GM19239 (cell line): ENCODE measurements at regions not wholly inside any gene's neighbourhood (a gene's known extent, or its start where the extent isn't known, plus 50 kb on each side); places are given as distances from the start of the nearest gene placed in this dataset.

Experiments used
- DNase-seq: peaks from one replicate; pipeline ENCODE4 v3.0.0; 2011; ENCODE audit warnings: low spot score; ENCODE audit not compliant: insufficient read length
- FAIRE-seq: peaks from 2 replicates; lab custom pipeline; 2011; peaks lifted over from hg19 to GRCh38; lab: Jason Lieb, UNC

- no peak for DNase-seq
- no peak for FAIRE-seq
Measured at GRCh38 chr3:178302966-178303930, 233.0 kb upstream of the KCNMB2 start.

- FAIRE-seq (no peak), DNase-seq (no peak)
Measured at GRCh38 chr3:178304758-178305467, 231.3 kb upstream of the KCNMB2 start.

- no peak for FAIRE-seq
Measured at GRCh38 chr3:178306432-178307115, 229.7 kb upstream of the KCNMB2 start.

GRCh38 chr3:178308771-178309170, 227.5 kb upstream of the KCNMB2 start:
- DNase-seq (no peak), FAIRE-seq (no peak)

More at GRCh38 chr3:178306432-178307115, 229.7 kb upstream of the KCNMB2 start:
- no peak for DNase-seq

GRCh38 chr3:178310949-178311348, 225.3 kb upstream of the KCNMB2 start:
- no peak for FAIRE-seq
- no peak for DNase-seq

GRCh38 chr3:178313716-178314115, 222.5 kb upstream of the KCNMB2 start:
- DNase-seq (no peak), FAIRE-seq (no peak)

GRCh38 chr3:178318340-178318739, 217.9 kb upstream of the KCNMB2 start:
- FAIRE-seq: no peak
- DNase-seq: no peak

GRCh38 chr3:178318941-178319816, 217.1 kb upstream of the KCNMB2 start:
- DNase-seq: no peak
- no peak for FAIRE-seq

- FAIRE-seq: no peak
- no peak for DNase-seq
Measured at GRCh38 chr3:178320456-178321351, 215.5 kb upstream of the KCNMB2 start.

- DNase-seq (no peak), FAIRE-seq (no peak)
Measured at GRCh38 chr3:178324356-178324755, 211.9 kb upstream of the KCNMB2 start.

GRCh38 chr3:178325330-178325729, 210.9 kb upstream of the KCNMB2 start:
- no peak for DNase-seq

GRCh38 chr3:178329936-178330335, 206.3 kb upstream of the KCNMB2 start:
- DNase-seq (no peak), FAIRE-seq (no peak)

More at GRCh38 chr3:178325330-178325729, 210.9 kb upstream of the KCNMB2 start:
- FAIRE-seq: no peak

GRCh38 chr3:178334239-178334638, 202.0 kb upstream of the KCNMB2 start:
- DNase-seq (no peak), FAIRE-seq (no peak)

- DNase-seq (no peak), FAIRE-seq (no peak)
Measured at GRCh38 chr3:178336336-178336735, 199.9 kb upstream of the KCNMB2 start.

GRCh38 chr3:178340506-178340905, 195.7 kb upstream of the KCNMB2 start:
- no peak for DNase-seq
- no peak for FAIRE-seq

GRCh38 chr3:178341636-178342035, 194.6 kb upstream of the KCNMB2 start:
- FAIRE-seq (no peak), DNase-seq (no peak)

- FAIRE-seq: no peak
Measured at GRCh38 chr3:178342111-178342510, 194.1 kb upstream of the KCNMB2 start.

GRCh38 chr3:178343433-178344038, 192.7 kb upstream of the KCNMB2 start:
- DNase-seq (no peak), FAIRE-seq (no peak)

More at GRCh38 chr3:178342111-178342510, 194.1 kb upstream of the KCNMB2 start:
- no peak for DNase-seq
